ENCODE measurements at regions not wholly inside any gene's neighbourhood (a gene's known extent, or its start where the extent isn't known, plus 50 kb on each side); places are given as distances from the start of the nearest gene placed in this dataset.
A peak's percentile ranks its signal among the peaks of the same experiment; 100 is the strongest.

DNA sequence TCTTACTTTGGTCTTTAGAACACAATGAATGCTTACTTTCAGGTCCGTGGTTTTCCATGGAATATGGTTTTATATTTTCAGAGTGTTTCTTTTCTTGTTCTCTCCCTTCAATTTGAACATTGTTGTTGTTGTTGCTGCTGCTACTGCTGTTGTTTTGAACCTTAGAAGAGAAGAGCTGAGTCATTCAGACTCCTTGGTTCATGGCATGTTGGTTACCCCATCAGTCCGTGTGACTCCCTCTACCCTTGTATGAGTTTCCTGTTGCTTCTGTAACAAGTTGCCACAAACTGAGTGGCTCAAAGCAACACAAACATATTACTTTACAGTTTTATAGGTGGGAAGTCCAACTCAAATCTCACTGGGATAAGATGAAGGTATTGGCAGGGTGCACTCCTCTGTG lies 511.0 kb downstream of the INSC start:
- no peak for DNase-seq

DNA sequence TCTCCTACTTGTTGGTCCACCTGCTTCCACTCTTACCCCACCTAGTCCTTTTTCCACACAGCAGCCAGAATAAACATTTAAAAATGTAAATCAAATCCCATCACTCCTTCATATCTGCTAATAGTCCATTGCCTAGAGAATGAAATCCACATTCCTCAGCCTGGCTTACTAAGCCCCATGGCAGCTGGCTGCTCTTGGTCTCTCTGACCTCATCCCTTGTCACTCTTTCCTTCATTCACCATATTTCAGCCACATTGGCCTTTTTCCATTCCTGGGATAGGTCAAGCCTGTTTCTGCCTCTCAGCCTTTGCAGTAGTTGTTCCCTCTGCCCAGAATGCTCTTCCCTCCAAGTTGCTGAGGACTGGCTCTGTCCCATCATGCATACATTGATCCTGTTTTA lies 512.8 kb downstream of the INSC start:
- no peak for DNase-seq

DNA sequence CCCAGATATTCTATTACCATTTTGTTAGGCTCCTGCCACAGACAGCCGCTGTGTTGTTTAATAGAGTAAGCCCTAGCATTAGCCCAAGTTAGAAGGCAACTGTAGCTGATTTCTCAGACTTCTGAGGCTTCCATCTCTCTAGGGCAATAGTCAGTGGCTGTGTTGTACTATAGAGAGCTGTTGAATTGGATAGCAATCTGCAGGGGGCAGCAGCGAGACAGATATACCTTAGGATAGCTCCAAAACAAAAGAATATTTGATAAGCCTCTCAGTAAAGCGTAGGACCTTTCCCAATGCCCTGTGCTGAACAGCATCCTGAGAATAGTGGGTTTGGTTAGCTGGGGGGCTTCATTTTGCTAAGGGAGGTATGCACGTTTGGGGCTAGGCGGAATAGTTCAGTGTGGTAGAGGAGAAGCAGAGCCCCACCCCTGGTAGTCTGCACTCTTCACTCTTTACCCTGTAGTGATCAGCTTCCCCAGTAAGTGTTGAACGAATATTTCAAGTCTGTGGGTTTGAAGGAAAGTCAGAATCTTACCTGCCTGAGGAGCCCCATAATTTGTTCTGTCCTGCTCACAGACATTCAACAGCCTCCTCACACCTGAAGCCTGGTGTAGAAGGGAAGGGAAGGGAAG lies 515.1 kb downstream of the INSC start:
- DNase-seq = no peak

DNA sequence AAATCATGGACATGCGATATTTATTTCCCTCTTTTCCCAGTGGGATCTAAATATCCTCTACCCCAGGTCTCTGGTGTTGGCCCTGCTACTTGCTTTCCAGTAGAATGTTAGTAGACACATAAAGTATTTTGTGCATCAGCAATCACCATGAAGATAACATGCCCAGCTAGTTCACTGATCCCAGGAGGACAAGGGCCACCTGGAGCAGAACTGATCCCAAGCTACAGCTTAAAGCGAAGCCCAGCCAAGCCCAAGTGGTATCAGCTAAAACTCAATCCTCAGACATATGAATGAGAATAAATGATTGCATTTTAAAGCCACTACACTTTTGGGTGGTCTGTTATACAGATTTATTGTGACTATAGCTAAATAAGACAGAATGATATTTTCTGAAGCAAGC lies 516.2 kb downstream of the INSC start:
- DNase-seq = no peak

DNA sequence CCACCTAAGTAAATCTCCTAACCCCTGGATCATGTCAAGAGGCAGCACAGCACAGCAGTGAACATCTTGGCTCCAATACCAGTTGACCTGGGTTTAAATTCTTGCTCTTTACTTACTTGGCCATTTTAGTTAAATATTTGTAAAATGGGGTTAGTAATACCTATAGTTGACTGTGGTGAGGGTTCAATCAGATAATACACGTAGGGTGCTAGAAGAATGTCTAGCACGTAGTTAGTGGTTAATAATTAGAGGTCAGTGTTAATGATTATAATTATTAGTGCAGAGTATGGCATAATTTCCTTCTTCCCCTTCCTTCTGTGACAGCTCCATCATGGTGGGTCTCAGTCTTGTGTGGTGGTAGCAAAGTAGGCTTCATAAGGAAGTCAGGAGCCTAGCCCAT lies 520.8 kb downstream of the INSC start:
- DNase-seq = no peak

DNA sequence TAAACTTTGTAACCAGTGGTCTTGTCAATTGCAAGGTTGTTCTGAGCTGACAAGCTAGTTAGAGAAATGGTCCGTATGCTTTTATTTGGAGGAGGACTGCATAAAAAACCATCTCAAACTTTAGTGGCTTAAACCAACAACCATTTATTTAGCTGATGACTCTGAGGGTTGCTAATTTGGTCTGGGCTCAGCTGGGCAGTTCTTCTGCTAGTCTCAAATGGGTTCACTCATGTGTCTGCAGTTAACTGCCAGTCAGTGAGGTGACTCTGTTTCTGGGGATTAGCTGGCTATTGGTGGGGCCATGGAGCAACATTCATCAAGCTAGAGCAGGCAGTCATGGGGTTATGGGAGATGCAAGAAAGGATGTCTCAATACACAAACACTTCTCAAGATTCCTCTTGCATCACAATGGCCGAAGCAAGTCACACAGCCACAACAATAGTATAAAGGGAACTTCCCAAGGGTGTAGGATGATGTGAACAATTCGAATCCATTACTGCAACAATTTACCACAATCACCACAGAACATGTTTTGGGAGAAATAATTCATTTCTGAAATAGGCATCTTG lies 521.9 kb downstream of the INSC start:
- no peak for DNase-seq

DNA sequence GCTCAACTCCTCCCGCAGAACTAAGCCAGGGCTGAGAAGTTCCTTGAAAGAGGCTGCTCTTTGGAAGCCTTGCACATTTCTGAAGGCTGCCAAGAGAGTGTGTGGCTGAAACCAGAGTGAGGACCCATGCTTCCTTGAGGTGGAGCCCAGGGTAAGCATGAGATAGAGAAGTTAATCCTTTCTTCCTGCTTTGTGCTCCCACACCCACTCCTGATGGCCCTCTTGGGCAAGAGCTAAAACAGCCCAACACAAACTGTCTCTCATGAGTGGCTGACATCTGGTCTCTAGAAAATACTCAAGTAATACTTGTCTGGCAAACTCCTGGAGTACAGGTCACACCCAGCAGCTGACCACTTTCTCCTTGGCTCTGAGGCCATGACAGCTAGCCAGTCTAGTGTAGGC lies 523.7 kb downstream of the INSC start:
- no peak for DNase-seq

DNA sequence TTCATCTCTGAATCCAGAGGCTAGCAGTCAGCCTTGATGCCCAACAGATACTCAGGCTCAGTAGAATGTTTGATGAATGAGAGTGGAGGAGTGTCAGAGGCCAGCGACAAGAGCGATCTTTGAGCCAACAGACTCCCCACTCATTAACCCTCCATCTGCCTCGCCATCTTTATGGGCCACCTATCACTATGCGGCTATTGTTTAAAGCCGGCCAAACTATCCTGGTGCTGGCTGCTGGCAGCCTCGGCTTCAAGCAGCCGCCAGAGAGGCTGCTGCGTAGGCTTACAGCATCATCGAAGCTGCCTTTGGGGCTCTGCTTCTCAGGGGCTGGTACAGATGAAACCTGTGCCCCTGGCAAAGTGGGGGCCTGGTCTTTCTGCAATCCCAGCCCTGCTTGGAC lies 525.6 kb downstream of the INSC start:
- DNase-seq = no peak

DNA sequence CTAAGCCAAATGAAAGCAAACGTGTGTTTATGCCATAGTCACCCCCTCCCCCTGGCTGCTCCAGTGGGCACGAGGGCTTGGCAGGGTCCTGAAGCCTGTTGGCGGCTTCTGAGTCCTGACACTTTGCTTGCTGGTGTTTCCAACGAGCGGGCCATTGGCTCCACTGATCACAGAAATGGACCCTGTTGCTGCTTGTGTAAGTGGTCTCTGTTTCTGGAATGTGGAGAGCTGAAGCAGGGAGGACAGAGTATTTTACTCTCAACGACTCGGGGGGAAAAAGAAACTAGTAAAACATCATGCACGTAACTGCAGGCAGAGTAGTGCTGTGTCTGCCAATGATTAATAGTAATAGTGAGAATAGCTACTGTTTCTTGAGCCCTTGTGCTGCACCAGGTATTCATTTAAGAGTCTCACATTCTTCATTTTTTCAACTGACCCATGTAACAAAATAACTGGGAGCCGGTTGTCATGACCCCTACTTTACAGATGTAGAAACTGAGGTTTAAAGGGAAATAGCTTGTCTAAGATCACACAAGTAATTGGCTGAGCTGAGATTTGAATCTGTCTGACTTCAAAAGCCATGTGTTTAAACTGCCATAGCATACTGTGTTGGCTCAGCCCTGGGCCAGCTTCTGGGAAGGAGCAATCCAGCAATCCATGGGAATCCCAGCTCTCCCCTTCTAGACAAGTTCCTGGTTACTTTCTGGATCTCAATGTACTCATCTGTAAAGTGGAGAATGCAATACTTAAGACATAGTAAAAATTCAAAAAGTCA lies 526.7 kb downstream of the INSC start:
- DNase-seq = no peak

DNA sequence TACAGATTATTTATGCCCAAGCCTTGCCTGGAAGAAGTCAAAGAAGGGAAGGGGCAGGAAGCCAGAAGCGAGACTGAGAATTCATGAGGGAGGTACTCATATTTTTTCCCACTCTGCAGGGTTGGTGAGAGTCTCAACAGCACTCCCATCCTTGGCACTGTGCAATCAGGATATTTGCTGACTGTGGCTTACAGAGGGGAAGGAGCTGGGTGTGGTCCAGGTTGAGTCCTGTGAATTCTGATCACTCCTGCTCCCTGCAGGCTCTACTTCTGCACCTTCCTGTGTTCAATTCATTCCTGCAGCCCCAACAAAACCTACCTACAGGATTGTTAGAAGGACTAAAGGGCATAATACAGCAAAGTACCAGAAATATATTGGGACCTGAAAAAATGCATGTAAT lies 530.5 kb downstream of the INSC start:
- DNase-seq = no peak

DNA sequence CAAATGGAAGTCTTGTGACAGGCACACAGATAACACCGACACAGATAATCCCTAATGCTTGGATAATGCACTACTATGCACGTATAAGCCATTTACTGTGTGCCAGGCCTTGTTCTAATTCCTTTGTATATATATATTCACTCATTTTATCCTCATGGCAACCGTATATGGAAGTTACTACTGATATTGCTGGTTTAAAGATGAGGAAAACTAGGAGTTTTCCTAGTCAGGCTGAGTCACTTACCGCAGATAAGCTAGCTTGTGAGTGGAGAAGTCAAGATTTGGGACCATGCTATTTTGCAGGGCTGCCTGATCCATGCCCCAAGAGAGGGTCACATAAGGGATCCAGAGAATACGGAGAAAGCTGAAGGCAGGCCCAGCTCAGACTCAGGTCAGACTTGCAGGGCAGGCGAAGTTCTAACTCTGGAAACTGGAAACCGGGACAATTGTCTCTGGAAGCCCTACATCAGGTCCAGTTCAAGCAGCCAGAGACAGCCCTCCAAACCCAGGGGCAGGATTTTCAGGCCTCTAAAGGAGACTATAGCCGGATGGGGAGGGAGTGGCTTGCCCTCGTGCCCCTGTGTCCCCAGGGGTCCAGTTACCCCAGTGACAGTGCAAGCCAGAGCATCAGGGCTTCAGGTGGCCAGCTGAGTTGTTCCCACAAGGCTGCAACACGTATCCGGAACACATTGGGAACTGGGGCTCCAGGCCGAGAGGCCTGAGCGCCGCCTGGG lies 534.8 kb downstream of the INSC start:
- DNase-seq = no peak

DNA sequence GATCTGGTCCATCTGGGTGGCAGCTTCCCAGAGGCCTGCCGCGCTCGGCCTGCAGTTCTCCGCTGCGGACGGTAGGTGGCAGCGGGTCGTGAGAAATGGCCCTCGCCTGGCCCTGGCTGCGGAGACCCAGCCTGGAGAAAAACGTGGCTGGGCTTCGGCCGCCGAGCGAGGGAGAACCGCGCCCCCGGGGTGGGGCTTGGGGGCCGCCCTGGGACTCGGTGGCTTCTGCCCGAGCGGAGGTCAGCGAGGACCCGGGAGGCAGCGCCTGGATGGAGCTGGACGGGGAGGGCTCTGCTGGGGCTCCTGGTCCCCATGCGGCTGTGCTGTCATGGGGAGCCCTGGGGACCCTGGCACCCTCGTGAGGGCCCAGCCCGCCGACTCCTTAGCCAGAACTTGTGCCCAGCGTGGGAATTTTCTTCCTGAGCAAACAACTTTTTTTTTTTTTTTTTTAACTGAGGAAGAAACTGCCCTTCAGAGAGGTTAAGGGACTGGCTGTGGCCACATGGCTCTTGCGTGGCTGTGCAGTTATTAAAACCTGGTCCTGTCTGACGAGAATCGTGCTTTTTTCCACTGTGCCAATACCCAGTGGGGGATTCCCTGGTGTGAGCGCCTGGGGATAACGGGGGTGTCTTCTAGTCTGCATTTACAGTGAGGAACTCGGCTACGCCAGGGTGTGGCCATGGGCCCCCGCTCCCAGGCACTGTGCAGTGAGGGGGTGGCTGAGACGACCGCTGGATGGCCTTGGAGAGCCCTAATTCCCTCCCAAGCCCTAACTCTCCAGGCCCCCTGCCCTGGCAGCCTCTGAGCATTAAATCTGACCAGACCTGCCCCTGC lies 535.6 kb downstream of the INSC start:
- peak; percentile 87 for DNase-seq

DNA sequence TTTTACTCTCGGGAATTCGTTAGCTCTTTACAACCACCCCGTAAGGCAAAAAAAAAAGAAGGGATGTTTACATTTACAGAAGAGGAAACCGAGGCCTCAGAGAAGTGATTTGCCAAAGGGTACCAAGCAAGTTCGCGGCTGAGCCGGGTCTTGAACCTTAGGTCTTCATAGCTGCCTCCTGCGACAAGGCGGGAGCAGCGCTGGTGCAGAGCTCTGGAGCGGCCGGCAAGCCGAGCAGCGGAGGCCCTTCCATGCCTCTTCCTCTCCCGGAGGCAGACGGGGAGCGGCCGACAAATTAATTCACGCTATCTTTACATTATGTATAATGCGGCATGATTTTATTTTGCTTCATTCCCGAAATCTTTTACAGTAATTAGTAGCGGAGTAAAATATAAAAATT lies 536.3 kb downstream of the INSC start:
- DNase-seq = no peak

DNA sequence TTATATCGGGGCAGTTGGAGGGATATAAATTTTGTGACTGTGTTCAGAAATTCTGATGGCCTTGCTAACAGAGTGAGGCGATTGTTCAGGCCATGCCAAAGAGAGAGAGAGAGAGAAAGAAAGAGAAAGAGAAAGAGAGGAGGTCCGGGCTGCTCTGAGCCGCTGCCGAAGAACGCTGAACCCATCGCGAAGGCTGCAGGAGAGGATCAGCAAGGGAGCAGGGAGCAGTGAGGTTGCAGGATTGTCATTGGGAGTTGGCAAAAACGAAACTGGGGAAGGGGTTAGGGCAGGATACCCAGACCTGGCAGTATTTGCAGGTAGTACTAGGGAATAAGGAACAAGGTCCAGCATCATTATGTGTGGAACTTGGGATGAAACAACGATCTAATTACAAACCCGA lies 537.1 kb downstream of the INSC start:
- no peak for DNase-seq

DNA sequence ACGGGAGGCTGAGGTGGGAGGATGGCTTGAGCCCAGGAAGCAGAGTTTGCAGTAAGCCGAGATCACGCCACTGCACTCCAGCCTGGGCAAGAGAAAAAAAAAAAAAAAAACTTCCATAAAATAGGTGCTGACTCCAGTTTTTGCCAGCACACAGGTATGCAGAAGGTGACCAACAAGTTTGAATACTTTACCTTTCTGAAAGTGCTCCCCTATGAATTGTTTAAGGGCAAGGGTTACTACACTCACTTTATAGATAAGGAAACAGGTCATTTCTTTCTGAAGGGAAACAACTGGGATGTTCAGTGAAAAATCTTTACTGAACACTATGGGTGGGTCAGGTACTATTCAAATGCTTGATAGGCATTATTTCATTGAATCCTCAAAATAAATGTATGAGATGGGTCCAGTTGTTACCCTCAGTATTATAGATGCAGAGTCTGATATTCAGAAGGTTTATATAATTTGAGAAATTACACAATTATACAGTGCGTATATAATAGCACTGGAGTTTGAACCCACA lies 538.5 kb downstream of the INSC start:
- no peak for DNase-seq

DNA sequence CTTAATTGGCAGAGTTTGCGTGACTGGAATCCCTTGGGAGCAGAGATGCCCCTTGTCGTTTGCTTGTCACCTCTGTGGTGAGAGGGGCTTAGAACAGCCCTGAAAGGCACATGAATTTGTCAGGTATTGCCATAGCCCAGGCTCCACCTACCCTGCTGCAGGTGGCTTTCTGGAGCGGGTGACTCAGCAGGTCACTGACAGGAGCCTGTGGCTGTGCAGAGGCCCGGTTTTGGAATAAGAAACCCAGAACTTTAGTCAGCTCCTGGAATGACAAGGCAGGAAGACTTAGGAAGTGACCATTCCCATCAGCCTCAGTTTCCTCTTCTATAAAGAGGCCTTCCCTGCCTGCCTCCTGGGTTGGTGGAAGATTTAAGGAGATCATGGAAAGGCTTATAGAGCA lies 539.7 kb downstream of the INSC start:
- DNase-seq = no peak

DNA sequence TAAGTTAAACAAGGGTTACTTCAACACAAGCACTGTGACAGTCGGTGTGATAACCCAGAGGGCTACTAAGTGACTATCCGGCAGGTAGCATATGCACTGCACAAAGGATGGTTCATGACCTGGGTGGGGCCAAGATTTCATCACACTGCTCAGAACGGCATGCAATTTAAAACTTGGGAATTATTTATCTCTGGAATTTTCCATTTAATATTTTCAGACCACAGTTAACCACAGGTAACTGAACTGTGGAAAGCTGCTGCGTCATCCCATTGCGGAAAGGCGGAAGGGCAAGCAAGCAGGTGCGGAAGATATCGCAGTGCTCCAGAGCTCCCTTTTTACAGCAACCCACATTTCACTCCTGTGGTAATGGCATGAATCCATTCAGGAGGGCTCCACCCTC lies 540.8 kb downstream of the INSC start:
- DNase-seq = no peak

DNA sequence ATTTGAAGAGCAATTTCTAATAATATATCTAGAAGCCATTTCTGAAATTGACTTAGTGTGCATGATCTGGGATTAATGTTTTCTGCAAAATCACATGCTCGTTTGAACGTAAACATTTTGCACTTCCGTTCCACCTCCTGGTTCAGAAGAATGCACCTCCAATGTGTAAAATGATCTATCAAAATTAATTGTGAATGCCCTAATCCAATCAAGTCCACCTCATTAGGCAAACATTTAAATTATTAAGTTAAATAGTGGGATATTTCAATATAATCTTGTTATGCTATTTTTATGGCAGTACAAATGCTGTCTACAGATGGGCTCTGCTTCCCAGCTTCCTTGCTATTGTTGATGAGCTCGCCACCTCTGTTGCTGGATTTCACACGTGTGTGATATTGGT lies 542.5 kb downstream of the INSC start:
- DNase-seq = no peak

DNA sequence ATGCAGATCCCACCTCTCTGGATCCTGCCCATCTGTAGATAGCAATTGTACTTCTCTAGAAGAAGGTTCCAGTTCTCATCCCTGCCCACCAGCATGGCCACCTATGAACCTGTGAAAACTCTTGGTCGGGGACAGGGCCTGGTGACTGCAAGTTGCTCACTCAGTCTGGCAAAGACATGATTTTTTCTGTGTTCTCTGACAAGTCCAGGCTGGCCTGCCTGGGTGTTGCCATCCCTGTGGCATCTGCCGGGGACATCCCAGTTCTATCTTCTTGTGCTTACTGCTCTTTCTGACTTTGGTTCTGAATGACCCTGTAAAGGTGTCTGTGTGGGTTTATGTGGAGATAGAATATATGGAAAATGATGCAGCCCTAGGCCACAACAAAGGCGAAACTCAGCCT lies 545.8 kb downstream of the INSC start:
- no peak for DNase-seq

DNA sequence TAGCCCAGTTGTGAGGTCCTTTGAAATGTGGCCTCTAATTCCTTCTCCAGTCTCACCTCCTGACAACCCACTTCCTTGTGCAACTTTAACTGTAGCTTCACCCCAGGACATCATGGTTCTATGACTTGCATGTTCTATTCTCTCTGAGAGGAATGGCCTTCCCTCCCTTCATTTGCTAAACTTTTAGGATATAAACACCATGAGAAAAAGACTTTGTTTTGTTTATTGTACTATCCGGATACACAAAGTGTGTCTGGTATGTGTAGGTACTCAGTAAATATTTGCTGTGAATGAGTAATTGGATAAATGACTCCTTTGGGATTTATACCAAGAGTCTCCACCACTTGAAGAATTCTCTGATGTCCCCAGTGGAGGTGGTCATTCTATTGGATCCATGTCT lies 547.6 kb downstream of the INSC start:
- DNase-seq = no peak

DNA sequence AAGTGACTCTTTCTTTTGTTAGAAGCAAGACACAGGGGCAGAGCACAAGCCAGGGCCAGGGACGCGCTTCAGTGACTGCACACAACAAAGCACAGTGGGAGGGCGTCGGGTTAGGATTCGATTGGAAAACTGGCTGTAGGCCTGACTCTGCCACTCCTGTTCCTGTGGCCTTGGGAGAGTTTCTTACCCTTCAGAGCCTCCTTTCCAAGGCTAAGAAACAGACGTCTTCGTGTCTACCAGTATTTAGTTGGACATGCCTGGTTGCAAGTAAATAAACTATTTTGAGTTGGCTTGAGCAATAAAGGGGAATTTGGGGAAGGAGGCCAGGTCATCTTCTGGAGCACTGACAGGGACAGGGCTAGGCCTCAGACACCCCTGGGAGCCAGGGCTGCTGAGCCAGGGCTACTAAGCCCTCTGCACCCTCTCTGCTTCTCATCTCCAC lies 549.1 kb downstream of the INSC start:
- DNase-seq = no peak

DNA sequence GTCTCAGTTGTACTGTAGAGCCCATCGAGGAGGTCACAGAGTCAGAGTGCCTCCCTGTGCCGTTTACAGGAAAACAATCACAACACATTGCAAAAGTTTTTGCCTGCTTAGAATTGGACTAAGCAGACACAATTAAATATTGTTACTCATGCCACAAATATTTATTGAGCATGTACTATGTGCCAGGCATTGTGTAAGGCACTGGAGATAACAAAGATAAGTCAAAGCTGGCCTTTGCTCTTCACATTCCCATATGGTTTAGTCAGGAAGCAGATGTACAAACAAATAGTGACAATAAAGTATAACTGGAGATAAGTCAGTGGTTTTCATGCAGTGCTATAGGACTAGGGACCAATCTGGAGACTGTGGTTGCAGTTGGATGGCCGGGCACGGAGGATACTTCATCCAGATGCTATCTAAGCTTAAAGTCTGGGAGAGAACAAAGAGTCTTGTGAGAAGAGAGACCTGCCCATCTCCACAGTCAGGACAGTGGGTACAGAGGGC lies 550.7 kb downstream of the INSC start:
- DNase-seq = no peak

All from NCI-H1436 (cell line).